Esophagus muscularis mucosa (tissue), 4 donors: ENCODE measurements at regions not wholly inside any gene's neighbourhood (a gene's known extent, or its start where the extent isn't known, plus 50 kb on each side); places are given as distances from the start of the nearest gene placed in this dataset.

Source experiments
- DNase-seq: peaks from one replicate; pipeline ENCODE4 v3.0.0-alpha.2; 2017; ENCODE audit errors: extremely low spot score
- H3K27ac ChIP-seq, 4 donors: fragments of 200-600 bp; sonication (generic); replicated peaks in 1 of 4; 1 replicate in 3 of 4; 2 replicates in 1 of 4; pipeline ENCODE4 v1.5.1; 2016 to 2019; ENCODE audit warnings: mild to moderate bottlenecking in 1 of 4
- H3K27me3 ChIP-seq, 4 donors: fragments of 200-600 bp; sonication (generic); one replicate each; pipeline versions ENCODE4 v1.5.1 to v1.6.0; 2016 to 2019
- H3K36me3 ChIP-seq, 4 donors: fragments of 200-600 bp; sonication (generic); one replicate each; pipeline ENCODE4 v1.5.1; 2016 to 2019
- H3K4me1 ChIP-seq, 4 donors: fragments of 200-600 bp; sonication (generic); one replicate each; pipeline ENCODE4 v1.5.1; 2016 to 2019
- H3K4me3 ChIP-seq, 4 donors: fragments of 200-600 bp; sonication (generic); 1 replicate in 2 of 4; 2 replicates in 2 of 4; pipeline ENCODE4 v1.5.1; 2016 to 2019; ENCODE audit warnings: mild to moderate bottlenecking in 4 of 4, moderate library complexity in 1 of 4
- H3K9me3 ChIP-seq, 4 donors: fragments of 200-600 bp; sonication (generic); 1 replicate in 3 of 4; 2 replicates in 1 of 4; pipeline ENCODE4 v1.5.1; 2016 to 2019
- CTCF ChIP-seq, 3 experiments: fragments of 200-600 bp in 2 of 3; fragments of 450-650 bp in 1 of 3; sonication (generic) in 2 of 3; IDR thresholded peaks; one replicate each; pipeline ENCODE4 v1.5.1; 2017 to 2019; ENCODE audit warnings: antibody characterized with exemption in 3 of 3, mild to moderate bottlenecking in 2 of 3, moderate library complexity in 1 of 3
- EP300 ChIP-seq: sonication (generic); formaldehyde crosslinking; IDR thresholded peaks from one replicate; pipeline ENCODE4 v1.6.1; 2017; ENCODE audit warnings: antibody characterized with exemption
- POLR2A ChIP-seq: fragments of 450-650 bp; IDR thresholded peaks from one replicate; pipeline ENCODE4 v1.6.1; 2017; ENCODE audit warnings: antibody characterized with exemption, moderate library complexity, mild to moderate bottlenecking, low read depth
- POLR2AphosphoS5 ChIP-seq, 2 donors: sonication (generic); formaldehyde crosslinking; IDR thresholded peaks; one replicate each; pipeline ENCODE4 v1.6.1; 2017; ENCODE audit warnings: antibody characterized with exemption in 2 of 2
- WGBS: methylation state at CpG from one replicate; pipeline ENCODE4 v1.1.5; 2018; 5-methylcytosine and 5-hydroxymethylcytosine counted together
- intact Hi-C: fragments of 100-400 bp; cut with DNase I; formaldehyde crosslinking; loops from one replicate; pipeline ENCODE4 v1.15.1; 2023

DNA sequence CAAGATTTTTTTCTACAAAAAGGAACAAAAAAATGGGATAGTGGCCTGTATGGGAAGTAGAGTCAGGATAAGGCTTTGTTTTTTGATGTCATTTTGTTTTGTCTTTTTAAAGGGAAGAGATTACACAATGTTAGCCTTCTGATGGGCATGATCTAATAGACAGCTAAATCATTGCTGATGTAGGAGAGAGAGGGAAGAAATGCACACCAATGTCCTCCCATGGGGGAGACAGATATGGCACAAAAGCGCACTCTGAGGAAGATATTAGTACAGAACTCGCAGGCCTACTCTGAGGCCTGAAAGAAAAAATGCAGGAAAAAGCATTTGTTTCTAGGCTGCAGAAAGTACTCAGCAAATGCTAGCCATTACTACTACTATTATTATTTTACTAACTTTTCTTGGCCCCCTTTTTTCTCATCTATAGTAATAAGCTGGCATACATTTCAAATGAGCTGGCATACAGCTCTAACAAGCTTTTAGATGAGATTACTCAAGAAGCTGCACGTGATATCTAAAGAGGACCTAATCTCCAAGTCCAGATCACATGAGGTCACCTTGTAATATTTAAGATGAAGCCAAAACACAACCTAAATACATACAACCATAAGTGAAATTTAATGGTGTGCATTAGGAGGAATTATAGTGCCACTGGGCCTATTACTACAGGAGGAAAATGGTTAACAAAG, 269.4 kb upstream of the TANK start:
- H3K27me3 ChIP-seq = no peaks in the 10 kb centered on the region
- WGBS = 86% methylated on average over 3 of the region's 3 CpGs
- no peaks in the 10 kb centered on the region for H3K36me3 ChIP-seq
- TF ChIP-seq EP300 (no peak), POLR2AphosphoS5 (IDR thresholded peaks at IDR 0.05) (no peak), CTCF (IDR thresholded peaks at IDR 0.05) (no peak), POLR2A (no peak)
- no peaks in the 10 kb centered on the region for H3K4me1 ChIP-seq
- no peaks in the 10 kb centered on the region for H3K9me3 ChIP-seq
- intact Hi-C loops = no loop called here
- no peak overlapping the region for H3K4me3 ChIP-seq
- no peak for DNase-seq
- no peak overlapping the region for H3K27ac ChIP-seq

DNA sequence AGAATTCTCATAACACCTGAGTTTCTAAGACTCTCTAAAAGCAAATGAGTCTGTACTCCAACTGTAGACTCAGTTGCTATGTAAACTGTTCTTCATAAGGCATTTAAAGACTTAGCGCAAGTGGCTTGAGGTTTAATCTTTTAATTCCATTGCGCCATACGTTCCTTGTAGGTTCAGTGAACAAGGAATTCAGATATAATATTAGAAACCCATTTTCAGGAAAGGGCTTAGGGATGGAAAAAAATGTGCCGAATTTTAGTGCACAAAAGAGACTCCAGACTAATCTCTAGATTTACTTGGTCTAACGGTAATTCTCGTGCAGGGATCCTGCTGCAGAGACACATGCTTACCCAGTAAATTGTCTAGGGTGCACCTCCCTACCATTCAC, 268.9 kb upstream of the TANK start:
- no peak for TF ChIP-seq CTCF (IDR thresholded peaks at IDR 0.05)
- TF ChIP-seq POLR2A = no peak
- TF ChIP-seq EP300 = no peak
- no peak for TF ChIP-seq POLR2AphosphoS5 (IDR thresholded peaks at IDR 0.05)
- Histone ChIP-seq H3K9me3 (no peaks in the 10 kb centered on the region), H3K4me1 (no peaks in the 10 kb centered on the region), H3K36me3 (no peaks in the 10 kb centered on the region), H3K27me3 (no peaks in the 10 kb centered on the region), H3K4me3 (no peak overlapping the region), H3K27ac (no peak overlapping the region)
- intact Hi-C loops = no loop called here
- WGBS = 96% methylated on average over 6 of the region's 6 CpGs
- no peak for DNase-seq

GRCh38 chr2:160892204-160892603, 268.0 kb upstream of the TANK start:
- intact Hi-C loops = no loop called here
- no peaks in the 10 kb centered on the region for H3K36me3 ChIP-seq
- TF ChIP-seq CTCF (IDR thresholded peaks at IDR 0.05) (no peak), POLR2AphosphoS5 (IDR thresholded peaks at IDR 0.05) (no peak)
- no peak for DNase-seq
- H3K27me3 ChIP-seq = no peaks in the 10 kb centered on the region
- 85% methylated on average over 7 of the region's 7 CpGs for WGBS
- H3K4me1 ChIP-seq = no peaks in the 10 kb centered on the region
- no peaks in the 10 kb centered on the region for H3K9me3 ChIP-seq
- H3K27ac ChIP-seq = no peak overlapping the region
- H3K4me3 ChIP-seq = no peak overlapping the region

- Histone ChIP-seq H3K27ac (no peak overlapping the region), H3K4me1 (no peaks in the 10 kb centered on the region), H3K36me3 (no peaks in the 10 kb centered on the region), H3K27me3 (no peaks in the 10 kb centered on the region), H3K4me3 (no peak overlapping the region), H3K9me3 (no peaks in the 10 kb centered on the region)
- TF ChIP-seq CTCF (IDR thresholded peaks at IDR 0.05) (no peak), EP300 (no peak), POLR2AphosphoS5 (IDR thresholded peaks at IDR 0.05) (no peak), POLR2A (no peak)
- intact Hi-C loops = no loop called here
- no peak for DNase-seq
- WGBS = 92% methylated on average over 3 of the region's 8 CpGs
Observed at GRCh38 chr2:160893581-160893980, 266.6 kb upstream of the TANK start.

DNA sequence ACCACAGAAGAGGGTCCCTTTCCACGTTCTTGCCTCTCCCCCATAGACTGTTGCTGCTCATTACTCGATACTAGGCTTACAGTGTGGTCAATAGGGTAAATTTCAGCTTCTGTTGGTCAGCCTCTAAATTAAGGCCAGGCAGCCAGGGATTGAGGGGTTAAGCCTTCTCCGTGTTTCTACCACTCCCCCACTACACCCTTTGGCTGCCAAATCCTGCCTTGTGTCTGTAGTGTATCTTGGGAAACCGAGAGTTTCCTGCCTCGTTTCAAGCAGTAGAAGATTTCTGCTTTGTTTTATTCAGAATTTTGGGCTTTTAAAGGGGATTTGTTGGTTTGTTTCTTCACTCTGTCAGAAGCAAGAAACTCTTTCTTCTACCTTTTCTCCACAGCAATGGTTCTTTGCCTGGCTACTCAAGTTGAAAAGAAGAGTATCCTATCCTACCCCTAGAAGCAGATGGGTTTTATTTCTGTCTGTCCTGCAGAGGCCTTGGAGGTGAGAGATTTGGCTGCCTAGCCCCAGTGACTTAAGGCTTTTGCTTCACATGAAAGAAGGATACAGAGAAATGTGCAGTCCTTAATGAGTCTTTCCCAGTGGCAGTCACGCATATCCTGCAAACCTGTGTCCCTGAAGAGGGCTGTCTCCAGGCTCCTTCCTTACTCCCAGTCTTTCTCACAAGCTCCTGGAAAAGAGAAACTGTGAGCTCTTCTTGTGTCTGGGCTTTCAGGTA, 261.5 kb upstream of the TANK start:
- no peaks in the 10 kb centered on the region for H3K36me3 ChIP-seq
- H3K4me1 ChIP-seq = peaks cover 9 to 32% (median 24%) of the 10 kb centered on the region in 4 donors
- H3K27ac ChIP-seq = no peak overlapping the region
- no peaks in the 10 kb centered on the region for H3K27me3 ChIP-seq
- DNase-seq = no peak
- intact Hi-C loops = no loop called here
- TF ChIP-seq POLR2AphosphoS5 (IDR thresholded peaks at IDR 0.05) = no peak
- no peak for TF ChIP-seq POLR2A
- TF ChIP-seq CTCF (IDR thresholded peaks at IDR 0.05) = no peak
- no peak for TF ChIP-seq EP300
- 60% methylated on average over 6 of the region's 6 CpGs for WGBS
- no peaks in the 10 kb centered on the region for H3K9me3 ChIP-seq
- no peak overlapping the region for H3K4me3 ChIP-seq
